Activated T-helper 2 cell treated with anti-CD3 and anti-CD28 coated beads, Interferon-gamma antibody, Interleukin-2, Interleukin-4, amounts not matched to agents 10 μg/mL and 5 μg/mL and 100 μg/mL, durations not matched to agents 14 hours and 24 hours and 36 hours (primary cell): ENCODE measurements at regions not wholly inside any gene's neighbourhood (a gene's known extent, or its start where the extent isn't known, plus 50 kb on each side); places are given as distances from the start of the nearest gene placed in this dataset.
"Not testable (repeated sequence)": the region's sequence is repeated elsewhere in the genome, so short reads cannot be mapped to it uniquely, and the experiment has no call there.

Experiments used
- DNase-seq: peaks from one replicate; pipeline ENCODE4 v3.0.0; 2021; ENCODE audit warnings: low spot score
- H3K27ac Mint-ChIP-seq: one replicate; pipeline ENCODE4 v1.8.0; 2021; ENCODE audit warnings: mixed read lengths
- H3K27me3 Mint-ChIP-seq: one replicate; pipeline ENCODE4 v1.8.0; 2021; ENCODE audit warnings: low read depth, mixed read lengths
- H3K36me3 Mint-ChIP-seq: one replicate; pipeline ENCODE4 v1.8.0; 2021; ENCODE audit warnings: low read depth, mixed read lengths
- H3K4me1 Mint-ChIP-seq: one replicate; pipeline ENCODE4 v1.8.0; 2021; ENCODE audit warnings: low read depth, mixed read lengths
- H3K4me3 Mint-ChIP-seq: one replicate; pipeline ENCODE4 v1.8.0; 2021; ENCODE audit warnings: low read depth, mild to moderate bottlenecking, moderate library complexity, mixed read lengths
- H3K9me3 Mint-ChIP-seq: one replicate; pipeline ENCODE4 v1.8.0; 2021; ENCODE audit warnings: mixed read lengths
- intact Hi-C: fragments of 100-400 bp; cut with micrococcal nuclease; formaldehyde crosslinking; loops from one replicate; pipeline ENCODE4 v1.15.1; 2023

GRCh38 chr19:56894626-56895025 lies 54.1 kb upstream of the PEG3 start:
- Mint-ChIP-seq H3K27me3 (no peaks in the 10 kb centered on the region), H3K9me3 (peaks cover 39% of the 10 kb centered on the region), H3K4me1 (no peaks in the 10 kb centered on the region), H3K4me3 (no peak overlapping the region), H3K27ac (no peak overlapping the region), H3K36me3 (no peaks in the 10 kb centered on the region)
- intact Hi-C loops, result no loop called here
- no peak for DNase-seq

- Mint-ChIP-seq H3K4me1 (no peaks in the 10 kb centered on the region), H3K4me3 (no peak overlapping the region), H3K27me3 (no peaks in the 10 kb centered on the region), H3K36me3 (no peaks in the 10 kb centered on the region), H3K27ac (no peak overlapping the region), H3K9me3 (peaks cover 47% of the 10 kb centered on the region)
- intact Hi-C loops, result no loop called here
- DNase-seq, result no peak
Measured at GRCh38 chr19:56896095-56896494, 55.6 kb upstream of the PEG3 start.

DNA sequence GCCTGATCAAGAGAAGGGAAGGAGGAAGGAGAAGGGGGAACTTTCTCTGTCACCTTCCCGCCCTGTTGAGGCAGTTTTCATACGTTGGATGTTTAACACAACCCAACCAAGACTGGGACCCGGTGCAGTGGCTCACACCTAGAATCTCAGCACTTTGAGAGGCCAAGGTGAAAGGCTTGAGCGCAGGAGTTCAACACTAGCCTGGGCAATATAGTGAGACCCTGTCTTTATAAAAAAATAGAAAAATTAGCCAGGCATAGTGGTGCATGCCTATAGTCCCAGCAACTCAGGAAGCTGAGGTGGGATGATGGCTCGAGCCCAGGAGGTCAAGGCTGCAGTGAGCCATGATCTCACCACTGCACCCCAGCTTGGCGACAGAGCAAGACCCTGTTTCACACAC lies 59.4 kb upstream of the PEG3 start:
- H3K36me3 Mint-ChIP-seq, result no peaks in the 10 kb centered on the region
- H3K4me1 Mint-ChIP-seq, result no peaks in the 10 kb centered on the region
- H3K27me3 Mint-ChIP-seq, result no peaks in the 10 kb centered on the region
- H3K9me3 Mint-ChIP-seq, result peaks cover 54% of the 10 kb centered on the region
- no peak overlapping the region for H3K4me3 Mint-ChIP-seq
- no peak overlapping the region for H3K27ac Mint-ChIP-seq
- no peak for DNase-seq
- intact Hi-C loops, result no loop called here

- intact Hi-C loops, result no loop called here
- Mint-ChIP-seq H3K4me1 (no peaks in the 10 kb centered on the region), H3K4me3 (no peak overlapping the region), H3K27me3 (no peaks in the 10 kb centered on the region), H3K27ac (no peak overlapping the region), H3K9me3 (peaks cover 58% of the 10 kb centered on the region), H3K36me3 (no peaks in the 10 kb centered on the region)
- no peak for DNase-seq
Measured at GRCh38 chr19:56900573-56901097, 60.1 kb upstream of the PEG3 start.

DNA sequence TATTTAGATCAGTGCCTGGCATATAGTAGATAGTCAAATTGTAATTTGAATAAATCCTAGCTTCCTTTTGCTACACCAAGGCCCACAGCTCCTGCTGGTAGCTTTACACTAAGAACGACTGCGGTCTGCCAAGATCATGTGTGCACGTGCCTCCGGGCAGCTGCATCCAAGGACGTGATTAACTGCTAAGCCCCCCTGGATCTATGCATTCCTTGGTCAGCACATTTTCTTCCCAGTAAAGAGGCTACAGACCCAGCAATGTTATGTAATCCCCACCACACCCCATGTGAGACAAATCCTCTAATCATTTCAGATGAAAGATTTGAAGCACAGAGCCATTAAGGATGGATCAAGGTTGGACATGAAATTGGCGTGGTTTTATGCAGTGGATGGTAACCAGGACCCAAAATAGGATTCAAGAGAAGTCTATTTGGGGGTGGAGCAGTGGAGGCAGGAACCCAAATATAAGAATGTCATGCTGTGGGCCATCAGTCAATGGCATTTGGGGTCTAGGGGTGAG lies 65.2 kb upstream of the PEG3 start:
- H3K9me3 Mint-ChIP-seq, result peaks cover 68% of the 10 kb centered on the region
- intact Hi-C loops, result no loop called here
- H3K4me1 Mint-ChIP-seq, result no peaks in the 10 kb centered on the region
- no peak for DNase-seq
- H3K27me3 Mint-ChIP-seq, result no peaks in the 10 kb centered on the region
- H3K4me3 Mint-ChIP-seq, result no peak overlapping the region
- no peak overlapping the region for H3K27ac Mint-ChIP-seq
- H3K36me3 Mint-ChIP-seq, result no peaks in the 10 kb centered on the region

- intact Hi-C loops, result no loop called here
- no peak overlapping the region for H3K27ac Mint-ChIP-seq
- no peak for DNase-seq
- H3K36me3 Mint-ChIP-seq, result no peaks in the 10 kb centered on the region
- no peaks in the 10 kb centered on the region for H3K27me3 Mint-ChIP-seq
- peaks cover 66% of the 10 kb centered on the region for H3K9me3 Mint-ChIP-seq
- no peak overlapping the region for H3K4me3 Mint-ChIP-seq
- H3K4me1 Mint-ChIP-seq, result no peaks in the 10 kb centered on the region
Measured at GRCh38 chr19:56912401-56913112, 72.0 kb upstream of the PEG3 start.

GRCh38 chr19:56913113-56913455 lies 72.6 kb upstream of the PEG3 start:
- peaks cover 60% of the 10 kb centered on the region for H3K9me3 Mint-ChIP-seq
- H3K4me1 Mint-ChIP-seq, H3K27ac Mint-ChIP-seq, H3K4me3 Mint-ChIP-seq, H3K36me3 Mint-ChIP-seq, intact Hi-C loops, DNase-seq, H3K27me3 Mint-ChIP-seq: not testable (repeated sequence)

DNA sequence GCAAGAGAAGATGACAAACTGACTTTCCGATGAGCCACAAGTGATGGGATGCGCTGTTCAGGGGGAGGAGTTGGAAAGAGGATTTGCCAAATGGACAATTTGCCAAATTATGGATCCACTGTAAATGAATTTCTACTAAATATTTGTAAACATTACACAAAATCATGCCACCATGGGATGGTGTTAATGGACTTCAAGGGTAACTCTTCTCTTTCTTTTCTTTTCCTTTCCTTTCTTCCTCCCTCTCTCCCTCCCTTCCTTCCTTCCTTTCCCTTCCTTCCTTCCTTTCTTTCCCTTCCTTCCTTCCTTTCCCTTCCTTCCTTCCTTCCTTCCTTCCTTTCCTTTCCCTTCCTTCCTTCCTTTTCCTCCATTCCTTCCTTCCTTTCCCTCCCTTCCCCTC lies 76.0 kb upstream of the PEG3 start:
- Mint-ChIP-seq H3K27ac (no peak overlapping the region), H3K4me3 (no peak overlapping the region), H3K4me1 (no peaks in the 10 kb centered on the region), H3K9me3 (peaks cover 69% of the 10 kb centered on the region), H3K27me3 (no peaks in the 10 kb centered on the region), H3K36me3 (no peaks in the 10 kb centered on the region)
- no peak for DNase-seq
- intact Hi-C loops, result no loop called here

DNA sequence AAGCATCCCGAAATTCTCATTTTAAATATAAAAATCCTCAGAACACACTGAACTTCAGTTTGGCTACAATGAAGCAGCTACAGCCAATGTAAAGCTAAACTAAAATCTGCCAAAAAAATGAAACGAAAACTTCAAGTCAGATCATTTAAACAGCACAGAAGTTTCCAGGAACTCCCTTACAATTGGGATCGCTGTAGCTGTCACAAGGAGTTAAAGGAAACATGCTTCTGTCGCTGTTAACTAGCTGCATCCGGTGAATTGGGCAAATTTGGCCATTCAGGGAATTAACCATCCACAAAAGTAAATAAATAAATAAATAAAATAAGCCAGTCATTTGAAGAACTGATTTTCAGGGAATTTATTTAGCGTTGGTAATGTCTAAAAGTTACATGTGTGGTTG lies 77.0 kb upstream of the PEG3 start:
- Mint-ChIP-seq H3K4me1 (no peaks in the 10 kb centered on the region), H3K27ac (no peak overlapping the region), H3K36me3 (no peaks in the 10 kb centered on the region), H3K4me3 (no peak overlapping the region), H3K9me3 (peaks cover 62% of the 10 kb centered on the region), H3K27me3 (no peaks in the 10 kb centered on the region)
- no peak for DNase-seq
- intact Hi-C loops, result no loop called here

GRCh38 chr19:56917998-56918397 lies 77.5 kb upstream of the PEG3 start:
- Mint-ChIP-seq H3K36me3 (no peaks in the 10 kb centered on the region), H3K27ac (no peak overlapping the region), H3K27me3 (no peaks in the 10 kb centered on the region), H3K9me3 (peaks cover 57% of the 10 kb centered on the region), H3K4me1 (no peaks in the 10 kb centered on the region), H3K4me3 (no peak overlapping the region)
- no peak for DNase-seq
- intact Hi-C loops, result no loop called here

- Mint-ChIP-seq H3K9me3 (peaks cover 60% of the 10 kb centered on the region), H3K36me3 (no peaks in the 10 kb centered on the region), H3K4me1 (no peaks in the 10 kb centered on the region), H3K27ac (no peak overlapping the region), H3K27me3 (no peaks in the 10 kb centered on the region), H3K4me3 (no peak overlapping the region)
- intact Hi-C loops, result no loop called here
- DNase-seq, result no peak
Measured at GRCh38 chr19:56918682-56919307, 78.3 kb upstream of the PEG3 start.

DNA sequence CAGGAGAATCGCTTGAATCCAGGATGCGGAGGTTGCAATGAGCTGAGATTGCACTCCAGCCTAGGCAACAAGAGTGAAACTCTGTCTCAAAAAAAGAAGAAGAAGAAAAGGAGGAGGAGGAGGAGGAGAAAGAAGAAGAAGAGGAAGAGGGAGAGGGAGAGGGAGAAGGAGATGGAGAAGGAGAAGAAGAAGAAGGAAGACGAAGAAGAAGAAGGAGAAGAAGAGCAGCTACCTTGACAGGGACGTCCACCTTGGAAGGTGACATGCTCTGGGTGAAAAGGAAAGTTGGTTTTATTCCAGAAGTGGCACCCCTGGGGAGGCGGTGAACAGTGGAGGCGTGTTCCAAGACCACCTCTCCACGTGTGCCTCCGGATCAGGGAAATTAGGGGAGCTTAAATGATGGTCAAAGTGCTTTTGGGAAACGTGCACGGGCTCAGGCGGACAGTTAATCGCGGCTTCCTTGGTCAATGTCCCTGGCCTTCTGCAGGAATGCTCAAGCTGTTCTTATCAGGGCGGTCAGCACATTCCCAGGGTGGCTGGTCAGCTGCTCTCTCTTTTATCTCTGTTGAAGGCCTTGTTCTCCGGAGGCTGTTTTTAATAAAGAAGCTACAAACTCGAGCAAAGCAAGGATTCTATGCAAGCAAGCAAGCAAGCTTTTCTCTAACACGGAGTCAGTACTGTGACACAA lies 78.9 kb upstream of the PEG3 start:
- no peaks in the 10 kb centered on the region for H3K27me3 Mint-ChIP-seq
- no peak for DNase-seq
- H3K27ac Mint-ChIP-seq, result no peak overlapping the region
- H3K4me1 Mint-ChIP-seq, result no peaks in the 10 kb centered on the region
- no peak overlapping the region for H3K4me3 Mint-ChIP-seq
- no peaks in the 10 kb centered on the region for H3K36me3 Mint-ChIP-seq
- intact Hi-C loops, result no loop called here
- peaks cover 67% of the 10 kb centered on the region for H3K9me3 Mint-ChIP-seq

DNA sequence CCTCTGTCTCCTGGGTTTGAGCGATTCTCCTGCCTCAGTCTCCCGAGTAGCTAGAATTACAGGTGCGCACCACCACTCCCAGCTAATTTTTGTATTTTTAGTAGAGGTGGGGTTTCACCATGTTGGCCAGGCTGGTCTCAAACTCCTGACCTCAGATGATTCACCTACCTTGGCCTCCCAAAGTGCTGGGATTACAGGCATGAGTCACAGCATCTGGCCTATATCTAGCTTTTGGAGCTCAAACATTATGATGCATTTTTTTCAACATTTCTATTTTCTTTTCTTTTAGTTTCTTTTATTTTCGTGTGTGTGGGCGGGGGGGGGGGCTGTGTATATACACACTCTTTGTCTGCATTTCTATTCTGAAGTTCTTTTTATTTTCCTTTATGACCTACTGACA lies 85.6 kb upstream of the PEG3 start:
- intact Hi-C loops, H3K27me3 Mint-ChIP-seq, H3K4me3 Mint-ChIP-seq, H3K4me1 Mint-ChIP-seq, H3K27ac Mint-ChIP-seq, H3K36me3 Mint-ChIP-seq, DNase-seq: not testable (repeated sequence)
- peaks cover 67% of the 10 kb centered on the region for H3K9me3 Mint-ChIP-seq
